H9 (cell line): ENCODE measurements at regions not wholly inside any gene's neighbourhood (a gene's known extent, or its start where the extent isn't known, plus 50 kb on each side); places are given as distances from the start of the nearest gene placed in this dataset.

Source experiments
- DNase-seq: peaks from one replicate; pipeline ENCODE4 v3.0.0-alpha.2; 2017
- H2AFZ ChIP-seq: one replicate; pipeline ENCODE4 v1.6.1; 2013; ENCODE audit warnings: mild to moderate bottlenecking, low read length, control low read depth, moderate library complexity
- H2AK5ac ChIP-seq: 2 replicates; pipeline ENCODE4 v1.6.1; 2013; ENCODE audit warnings: low read length, control low read depth, mixed read lengths; ENCODE audit not compliant: insufficient read length
- H2BK120ac ChIP-seq: one replicate; pipeline ENCODE4 v1.6.1; 2013; ENCODE audit warnings: low read depth, mild to moderate bottlenecking, low read length, control low read depth, inconsistent platforms; ENCODE audit not compliant: poor library complexity, severe bottlenecking
- H2BK12ac ChIP-seq: 2 replicates; pipeline ENCODE4 v1.6.1; 2013; ENCODE audit warnings: low read length, control low read depth, mixed read lengths, low read depth; ENCODE audit not compliant: insufficient read length
- H2BK15ac ChIP-seq: 2 replicates; pipeline ENCODE4 v1.6.1; 2013; ENCODE audit warnings: low read depth, low read length, control low read depth
- H2BK20ac ChIP-seq: one replicate; pipeline ENCODE4 v1.6.1; 2013; ENCODE audit warnings: low read depth, mild to moderate bottlenecking, low read length, control low read depth, inconsistent platforms; ENCODE audit not compliant: poor library complexity, severe bottlenecking
- H2BK5ac ChIP-seq: 2 replicates; pipeline ENCODE4 v1.6.1; 2013; ENCODE audit warnings: low read length, control low read depth, mixed read lengths; ENCODE audit not compliant: insufficient read length
- H3K14ac ChIP-seq: 2 replicates; pipeline ENCODE4 v1.6.1; 2013; ENCODE audit warnings: low read length, control low read depth; ENCODE audit not compliant: insufficient read depth
- H3K18ac ChIP-seq: 2 replicates; pipeline ENCODE4 v1.6.1; 2013; ENCODE audit warnings: low read depth, mild to moderate bottlenecking, mixed read lengths, low read length, control low read depth; ENCODE audit not compliant: insufficient read length
- H3K23ac ChIP-seq: 2 replicates; pipeline ENCODE4 v1.6.1; 2013; ENCODE audit warnings: low read length, control low read depth, mixed read lengths, low read depth; ENCODE audit not compliant: insufficient read length
- H3K23me2 ChIP-seq: 2 replicates; pipeline ENCODE4 v1.6.1; 2013; ENCODE audit warnings: low read depth, mild to moderate bottlenecking, mixed read lengths, low read length, control low read depth; ENCODE audit not compliant: insufficient read length, poor library complexity, severe bottlenecking
- H3K27ac ChIP-seq: 2 replicates; pipeline ENCODE4 v1.5.1; 2013; ENCODE audit warnings: low read length, control low read depth, mixed read lengths, low read depth; ENCODE audit not compliant: insufficient read length
- H3K27me3 ChIP-seq: 2 replicates; pipeline ENCODE4 v1.6.1; 2013; ENCODE audit warnings: low read length, control low read depth, inconsistent platforms; ENCODE audit not compliant: insufficient read depth
- H3K4ac ChIP-seq: 2 replicates; pipeline ENCODE4 v1.6.1; 2013; ENCODE audit warnings: low read depth, mild to moderate bottlenecking, control low read depth, inconsistent platforms, low read length, moderate library complexity
- H3K4me1 ChIP-seq: 2 replicates; pipeline ENCODE4 v1.6.1; 2013; ENCODE audit warnings: low read length, control low read depth, inconsistent platforms; ENCODE audit not compliant: insufficient read depth
- H3K4me2 ChIP-seq: 2 replicates; pipeline ENCODE4 v1.6.1; 2013; ENCODE audit warnings: low read length, control low read depth, mixed read lengths; ENCODE audit not compliant: insufficient read length, insufficient read depth
- H3K56ac ChIP-seq: 2 replicates; pipeline ENCODE4 v1.6.1; 2013; ENCODE audit warnings: low read depth, mild to moderate bottlenecking, mixed read lengths, low read length, control low read depth; ENCODE audit not compliant: insufficient read length
- H3K79me1 ChIP-seq: 2 replicates; pipeline ENCODE4 v1.6.1; 2013; ENCODE audit warnings: low read depth, mild to moderate bottlenecking, moderate library complexity, low read length, control low read depth, inconsistent platforms; ENCODE audit not compliant: insufficient read depth, poor library complexity, severe bottlenecking
- H3K79me2 ChIP-seq: 2 replicates; pipeline ENCODE4 v1.6.1; 2013; ENCODE audit warnings: low read length, control low read depth, inconsistent platforms; ENCODE audit not compliant: insufficient read depth
- H3K9ac ChIP-seq: 2 replicates; pipeline ENCODE4 v1.6.1; 2013; ENCODE audit warnings: low read length, control low read depth, mixed read lengths; ENCODE audit not compliant: insufficient read length; ENCODE audit errors: extremely low read depth
- H3K9me3 ChIP-seq: one replicate; pipeline ENCODE4 v1.6.1; 2013; ENCODE audit warnings: low read depth, low read length, inconsistent platforms; ENCODE audit not compliant: control insufficient read depth
- H3T11ph ChIP-seq: one replicate; pipeline ENCODE4 v1.6.1; 2013; ENCODE audit warnings: mild to moderate bottlenecking, low read length, control low read depth, inconsistent platforms
- H4K20me1 ChIP-seq: one replicate; pipeline ENCODE4 v1.6.1; 2013; ENCODE audit not compliant: control insufficient read depth, insufficient read length, insufficient read depth
- H4K5ac ChIP-seq: 2 replicates; pipeline ENCODE4 v1.6.1; 2013; ENCODE audit warnings: low read depth, mild to moderate bottlenecking, mixed read lengths, low read length, control low read depth; ENCODE audit not compliant: insufficient read length
- H4K8ac ChIP-seq: replicated peaks from 2 replicates; pipeline ENCODE4 v1.6.1; 2013; ENCODE audit warnings: low read length, control low read depth, mixed read lengths, low read depth; ENCODE audit not compliant: insufficient read length
- H4K91ac ChIP-seq: 2 replicates; pipeline ENCODE4 v1.6.1; 2013; ENCODE audit warnings: low read depth, mild to moderate bottlenecking, moderate library complexity, mixed read lengths, low read length, control low read depth; ENCODE audit not compliant: insufficient read length
- H3K27ac Mint-ChIP-seq, 3 experiments: 2 replicates in 2 of 3; 3 replicates in 1 of 3; pipeline ENCODE4 v1.8.0; 2020 to 2021; ENCODE audit warnings: mixed read lengths in 3 of 3, mild to moderate bottlenecking in 1 of 3, moderate library complexity in 1 of 3
- H3K27me3 Mint-ChIP-seq: 2 replicates; pipeline ENCODE4 v1.8.0; 2021; ENCODE audit warnings: low read depth, mild to moderate bottlenecking, moderate library complexity, mixed read lengths
- H3K36me3 Mint-ChIP-seq, 3 experiments: 2 replicates in 2 of 3; 3 replicates in 1 of 3; pipeline ENCODE4 v1.8.0; 2020 to 2021; ENCODE audit warnings: low read depth in 3 of 3, mixed read lengths in 3 of 3; ENCODE audit not compliant: insufficient read depth in 1 of 3
- H3K4me1 Mint-ChIP-seq, 2 experiments: 2 replicates each; pipeline ENCODE4 v1.8.0; 2020; ENCODE audit warnings: mixed read lengths in 2 of 2
- H3K4me3 Mint-ChIP-seq, 2 experiments: 2 replicates in 1 of 2; 3 replicates in 1 of 2; pipeline ENCODE4 v1.8.0; 2020 to 2021; ENCODE audit warnings: mild to moderate bottlenecking in 2 of 2, mixed read lengths in 2 of 2, moderate library complexity in 1 of 2
- H3K9me3 Mint-ChIP-seq, 2 experiments: 2 replicates in 1 of 2; 3 replicates in 1 of 2; pipeline ENCODE4 v1.8.0; 2020; ENCODE audit warnings: mild to moderate bottlenecking in 2 of 2, mixed read lengths in 2 of 2, moderate library complexity in 1 of 2
- WGBS: extraction: QIAGEN DNeasy Blood & Tissue Kit; methylation state at CpG from one replicate; pipeline ENCODE4 v1.1.7; 2013; ENCODE audit warnings: missing lambda C conversion rate, low lambda C conversion rate, mixed read lengths; ENCODE audit not compliant: insufficient read length; ENCODE audit errors: extremely low coverage; 5-methylcytosine and 5-hydroxymethylcytosine counted together
- TF ChIP-seq, protein P1 (sequence below): fragments of 200-600 bp; sonication (generic); conservative IDR thresholded peaks from 3 replicates; pipeline ENCODE4 v1.8.0; 2021; ENCODE audit warnings: antibody characterized with exemption, mild to moderate bottlenecking

DNA sequence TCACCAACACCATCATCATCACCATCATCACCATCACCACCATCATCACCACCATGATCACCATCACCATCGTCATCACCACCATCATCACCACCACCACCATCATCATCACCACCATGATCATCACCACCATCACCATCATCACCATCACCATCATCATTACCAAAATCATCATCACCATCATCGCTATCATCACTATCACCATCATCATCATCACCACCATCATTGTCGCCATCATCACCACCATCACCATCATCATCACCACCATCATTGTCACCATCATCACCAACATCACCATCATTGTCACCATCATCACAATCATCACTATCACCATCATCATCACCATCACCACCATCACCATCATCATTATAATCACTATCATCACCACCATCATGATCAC is 893.5 kb downstream of the TBC1D22A start:
- Mint-ChIP-seq H3K9me3 (peaks cover 21 to 23% of the 10 kb centered on the region in 2 experiments), H3K36me3 (peaks cover 0 to 15% (median 9%) of the 10 kb centered on the region in 3 experiments; a peak in 5 of 7 replicates), H3K4me3 (no peak overlapping the region), H3K27me3 (no peaks in the 10 kb centered on the region; the same call in none of the 2 replicates), H3K27ac (no peak overlapping the region), H3K4me1 (peaks cover 19% of the 10 kb centered on the region in 2 experiments)
- H2BK20ac ChIP-seq, result no peak overlapping the region
- no peaks in the 10 kb centered on the region for H3K23me2 ChIP-seq
- no peak overlapping the region for H3K18ac ChIP-seq
- no peak overlapping the region for H3K23ac ChIP-seq
- no peaks in the 10 kb centered on the region for H3K79me1 ChIP-seq
- H4K91ac ChIP-seq, result no peak overlapping the region
- TF ChIP-seq, protein P1, sequence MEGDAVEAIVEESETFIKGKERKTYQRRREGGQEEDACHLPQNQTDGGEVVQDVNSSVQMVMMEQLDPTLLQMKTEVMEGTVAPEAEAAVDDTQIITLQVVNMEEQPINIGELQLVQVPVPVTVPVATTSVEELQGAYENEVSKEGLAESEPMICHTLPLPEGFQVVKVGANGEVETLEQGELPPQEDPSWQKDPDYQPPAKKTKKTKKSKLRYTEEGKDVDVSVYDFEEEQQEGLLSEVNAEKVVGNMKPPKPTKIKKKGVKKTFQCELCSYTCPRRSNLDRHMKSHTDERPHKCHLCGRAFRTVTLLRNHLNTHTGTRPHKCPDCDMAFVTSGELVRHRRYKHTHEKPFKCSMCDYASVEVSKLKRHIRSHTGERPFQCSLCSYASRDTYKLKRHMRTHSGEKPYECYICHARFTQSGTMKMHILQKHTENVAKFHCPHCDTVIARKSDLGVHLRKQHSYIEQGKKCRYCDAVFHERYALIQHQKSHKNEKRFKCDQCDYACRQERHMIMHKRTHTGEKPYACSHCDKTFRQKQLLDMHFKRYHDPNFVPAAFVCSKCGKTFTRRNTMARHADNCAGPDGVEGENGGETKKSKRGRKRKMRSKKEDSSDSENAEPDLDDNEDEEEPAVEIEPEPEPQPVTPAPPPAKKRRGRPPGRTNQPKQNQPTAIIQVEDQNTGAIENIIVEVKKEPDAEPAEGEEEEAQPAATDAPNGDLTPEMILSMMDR, result no peak
- no peaks in the 10 kb centered on the region for H3K4me1 ChIP-seq
- no peak for DNase-seq
- H4K20me1 ChIP-seq, result no peaks in the 10 kb centered on the region
- no peak overlapping the region for H2BK5ac ChIP-seq
- no peak overlapping the region for H3T11ph ChIP-seq
- no peak overlapping the region for H2BK120ac ChIP-seq
- no peak overlapping the region for H2AFZ ChIP-seq
- no peak overlapping the region for H2BK15ac ChIP-seq
- no peaks in the 10 kb centered on the region; the same call in 1 of the 2 replicates for H3K27me3 ChIP-seq
- H2BK12ac ChIP-seq, result no peak overlapping the region
- no peak overlapping the region for H3K56ac ChIP-seq
- H3K14ac ChIP-seq, result no peak overlapping the region
- no peaks in the 10 kb centered on the region for H3K79me2 ChIP-seq
- H3K4me2 ChIP-seq, result no peak overlapping the region
- no peak overlapping the region for H2AK5ac ChIP-seq
- H4K5ac ChIP-seq, result no peak overlapping the region
- no peak overlapping the region for H3K9ac ChIP-seq
- H3K9me3 ChIP-seq, result no peaks in the 10 kb centered on the region
- no peak overlapping the region for H4K8ac ChIP-seq
- H3K4ac ChIP-seq, result no peak overlapping the region
- no peak overlapping the region for H3K27ac ChIP-seq
- no CpG with 5 or more reads among the region's 3 CpGs for WGBS
